Ureter (tissue), 1 donor: ENCODE measurements at regions not wholly inside any gene's neighbourhood (a gene's known extent, or its start where the extent isn't known, plus 50 kb on each side); places are given as distances from the start of the nearest gene placed in this dataset.
"Not testable (repeated sequence)": the region's sequence is repeated elsewhere in the genome, so short reads cannot be mapped to it uniquely, and the experiment has no call there.

Experiments used
- DNase-seq: peaks from one replicate; pipeline ENCODE4 v3.0.0-alpha.2; 2020; ENCODE audit warnings: low spot score
- donor health status: DM: yes; HTN: yes; CAD: no.

DNA sequence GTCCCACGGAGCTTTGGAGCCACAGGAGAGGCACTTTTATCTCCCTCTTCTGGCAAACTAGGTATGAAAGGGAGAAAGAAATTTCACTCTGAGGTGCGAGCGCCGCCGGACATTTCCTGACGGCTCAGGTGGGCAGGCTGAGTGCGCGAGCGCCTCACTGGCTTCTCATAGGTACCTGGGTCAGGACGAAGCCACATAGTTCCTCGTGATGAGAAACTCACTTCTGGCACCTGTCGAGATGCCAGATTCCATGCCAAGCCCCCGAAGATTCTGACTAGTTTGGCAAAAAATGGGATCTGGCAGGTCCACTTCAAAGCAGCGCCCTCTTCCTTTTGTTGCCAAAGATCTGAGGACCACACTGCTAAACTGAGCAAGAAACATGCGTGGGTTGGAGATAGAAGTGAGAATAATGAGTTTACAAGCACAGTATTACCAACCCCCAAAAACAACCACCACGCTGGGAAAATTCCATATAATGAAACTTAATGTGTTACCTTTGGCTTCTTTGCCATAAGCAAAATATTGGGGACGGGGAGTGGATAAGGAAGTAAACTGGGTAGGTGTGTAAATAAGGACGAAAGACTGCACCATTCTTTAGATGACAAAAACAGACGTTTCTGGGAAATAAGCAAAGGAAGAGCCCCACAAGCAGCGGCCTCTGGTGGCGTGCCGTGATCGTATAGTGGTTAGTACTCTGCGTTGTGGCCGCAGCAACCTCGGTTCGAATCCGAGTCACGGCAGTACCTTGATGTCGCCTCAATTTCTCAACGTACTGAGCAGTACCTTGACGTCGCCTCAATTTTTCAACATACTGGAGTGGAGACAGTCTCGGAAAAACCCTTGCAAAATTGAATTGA lies 89.8 kb upstream of the PRSS16 start:
- DNase-seq, result peak; percentile 73

DNA sequence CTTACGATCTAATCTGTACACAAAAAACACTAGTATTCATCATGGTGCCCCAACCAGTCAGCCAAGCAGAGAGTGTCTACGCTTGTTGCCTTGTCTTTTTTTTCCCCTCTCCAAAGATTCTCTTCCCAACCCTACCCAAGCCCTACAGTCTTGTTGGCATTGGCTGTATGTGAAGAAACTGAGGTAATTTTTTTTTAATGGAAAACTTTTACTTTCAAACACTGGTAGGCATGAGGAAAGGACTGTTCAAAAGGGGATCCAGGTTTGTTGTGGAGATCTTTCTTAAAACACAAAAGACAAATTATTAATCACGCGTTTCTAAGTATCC lies 89.2 kb upstream of the PRSS16 start:
- no peak for DNase-seq

DNA sequence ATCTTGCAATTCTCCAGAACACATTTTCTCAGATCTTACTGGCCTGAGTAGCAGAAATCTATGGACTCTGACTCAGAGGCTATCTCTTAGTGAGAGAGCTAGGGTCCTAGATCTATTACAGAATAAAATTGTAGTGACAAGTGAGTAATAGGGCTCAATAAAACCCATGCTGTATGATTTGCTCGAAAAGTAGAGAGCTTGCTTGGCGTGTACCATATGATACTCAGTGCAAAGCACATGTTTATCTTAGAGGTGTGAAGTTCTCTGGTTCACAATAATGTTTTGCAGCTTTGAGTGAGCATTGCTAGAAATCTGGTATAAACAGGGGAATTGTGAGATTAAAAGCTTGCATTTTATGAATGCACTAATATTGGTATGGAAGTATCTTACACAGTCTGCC lies 87.8 kb upstream of the PRSS16 start:
- DNase-seq, result no peak

DNA sequence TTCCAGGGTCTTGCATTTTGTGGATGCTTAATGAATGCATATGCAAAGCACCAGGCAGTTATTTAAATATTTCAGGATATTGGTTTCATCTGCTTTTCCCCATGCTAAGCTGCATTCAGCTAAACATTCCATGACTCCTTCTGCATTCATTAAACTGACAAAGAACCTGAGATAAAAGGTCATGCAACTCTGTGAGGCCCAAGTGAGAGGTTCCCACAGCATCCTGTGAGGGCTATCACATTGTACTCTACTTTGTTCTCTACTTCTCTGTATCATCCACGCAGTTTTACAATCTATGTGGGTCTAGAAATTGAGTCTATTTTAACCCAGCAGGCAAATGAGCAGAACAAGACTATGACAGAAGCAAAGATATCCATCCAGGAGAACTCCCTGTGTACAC lies 86.4 kb upstream of the PRSS16 start:
- no peak for DNase-seq

DNA sequence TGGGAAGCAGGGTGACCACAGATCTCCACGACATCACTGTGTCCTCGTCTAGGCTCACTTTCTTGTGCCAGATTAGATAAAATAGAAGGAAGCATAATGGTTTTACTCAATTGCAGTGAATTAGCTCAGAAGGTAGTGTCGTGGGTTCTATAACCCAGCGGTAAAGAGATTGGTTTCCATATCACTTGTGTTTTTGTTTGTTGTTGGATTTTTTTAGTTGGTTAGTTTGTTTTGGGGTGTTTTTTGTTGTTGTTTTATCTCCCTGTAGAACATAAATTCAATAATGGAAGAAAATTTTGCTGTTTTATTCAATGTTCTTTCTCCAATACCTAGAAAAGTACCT lies 85.9 kb upstream of the PRSS16 start:
- DNase-seq, result no peak

DNA sequence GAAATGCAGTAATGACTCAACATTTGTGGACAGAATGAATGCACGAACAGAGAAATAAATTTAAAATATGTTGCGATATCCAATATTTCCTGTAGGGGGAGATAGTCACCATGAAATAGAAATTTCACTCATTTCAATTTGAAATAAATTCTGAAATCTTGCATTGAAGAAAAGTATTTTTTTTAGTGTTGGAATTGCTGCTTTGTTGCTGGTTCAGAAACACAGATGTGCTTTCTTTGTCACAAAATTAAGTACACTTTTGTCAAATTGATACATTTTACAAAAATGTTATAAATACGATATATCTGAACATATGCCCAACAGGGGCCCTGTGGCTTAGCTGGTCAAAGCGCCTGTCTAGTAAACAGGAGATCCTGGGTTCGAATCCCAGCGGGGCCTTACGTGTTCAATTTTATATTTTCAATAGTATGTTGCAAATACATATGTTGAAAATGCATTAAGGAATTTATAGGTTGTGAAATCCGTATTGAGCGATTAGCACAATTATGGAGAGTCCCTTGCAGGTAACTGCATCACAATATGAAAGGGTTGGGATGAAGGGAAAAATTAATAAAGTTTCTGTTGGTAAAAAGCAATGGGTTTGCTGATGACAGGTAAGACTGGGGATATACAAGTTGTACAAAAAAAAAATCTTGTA lies 85.4 kb upstream of the PRSS16 start:
- DNase-seq, result no peak

DNA sequence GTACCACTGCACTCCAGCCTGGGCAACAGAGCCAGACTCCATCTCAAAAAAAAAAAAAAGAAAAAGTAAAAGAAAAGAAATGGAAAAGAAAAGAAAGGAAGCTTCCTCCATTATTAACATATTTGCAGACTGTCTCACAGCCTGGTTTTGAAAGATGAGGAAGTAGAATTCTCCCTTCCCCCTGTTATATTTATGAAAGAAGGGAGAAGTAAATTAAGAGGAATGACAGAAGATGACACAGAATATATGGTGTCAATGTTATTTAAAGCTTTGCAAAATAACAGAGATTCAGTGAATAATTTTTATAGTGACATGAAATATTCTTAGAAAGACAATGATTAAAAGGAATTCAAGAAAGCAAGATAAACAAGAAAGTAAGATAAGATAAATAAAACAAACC lies 83.7 kb upstream of the PRSS16 start:
- no peak for DNase-seq

DNA sequence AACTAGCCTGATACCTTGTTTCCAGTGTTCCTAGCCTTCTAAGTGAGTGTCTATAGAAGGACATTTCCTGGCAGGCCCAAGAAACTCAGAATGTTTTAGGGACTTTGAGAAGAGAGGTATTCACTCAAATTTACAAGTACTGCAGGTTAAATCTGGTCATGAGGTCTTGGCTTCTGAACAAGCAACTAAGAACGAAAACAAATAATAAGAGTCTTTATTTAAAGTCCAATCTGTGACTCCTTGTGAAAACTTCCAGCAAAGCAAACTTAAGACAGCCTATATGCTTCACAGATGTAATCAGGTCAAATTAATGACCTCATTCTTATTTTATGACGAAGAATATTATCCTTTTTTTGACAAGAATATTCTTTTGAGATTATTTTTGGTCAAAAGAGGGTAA lies 79.4 kb upstream of the PRSS16 start:
- no peak for DNase-seq

DNA sequence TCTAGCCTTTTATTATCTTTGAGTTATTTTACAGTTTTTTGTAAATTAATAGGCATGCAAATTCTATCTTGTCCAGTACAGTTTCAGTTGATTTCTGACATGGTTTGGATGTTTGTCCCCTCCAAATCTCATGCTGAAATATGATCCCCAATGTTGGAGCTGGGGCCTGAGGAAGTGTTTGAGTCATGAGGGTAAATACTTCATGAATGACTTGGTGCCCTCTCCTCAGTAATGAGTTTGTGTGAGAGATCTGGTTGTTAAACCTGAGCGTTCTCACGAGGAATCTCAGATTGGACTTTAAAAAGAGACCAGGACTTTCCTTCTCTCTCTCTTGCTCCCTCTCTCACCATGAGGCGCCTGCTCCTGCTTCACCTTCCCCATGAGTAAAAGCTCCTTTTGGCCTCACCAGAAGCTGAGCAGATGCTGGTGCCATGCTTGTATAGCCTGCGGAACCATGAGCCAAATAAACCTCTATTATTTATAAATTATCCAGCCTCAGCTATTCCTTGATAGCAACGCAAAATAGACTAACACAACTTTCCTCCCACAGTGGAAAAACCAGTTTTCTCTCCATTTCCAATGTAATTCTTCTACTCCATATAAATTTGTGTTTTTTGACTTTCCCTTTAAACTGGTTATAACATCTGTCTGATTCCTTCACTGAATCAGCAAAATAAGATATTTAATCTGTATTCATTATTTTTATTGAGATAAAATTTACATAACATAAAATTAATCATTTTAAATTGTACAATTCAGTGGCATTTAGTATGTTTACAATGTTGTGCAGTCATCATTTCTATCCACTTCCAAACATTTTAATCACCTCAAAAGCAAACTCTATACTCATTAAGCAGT lies 78.7 kb upstream of the PRSS16 start:
- DNase-seq, result no peak

DNA sequence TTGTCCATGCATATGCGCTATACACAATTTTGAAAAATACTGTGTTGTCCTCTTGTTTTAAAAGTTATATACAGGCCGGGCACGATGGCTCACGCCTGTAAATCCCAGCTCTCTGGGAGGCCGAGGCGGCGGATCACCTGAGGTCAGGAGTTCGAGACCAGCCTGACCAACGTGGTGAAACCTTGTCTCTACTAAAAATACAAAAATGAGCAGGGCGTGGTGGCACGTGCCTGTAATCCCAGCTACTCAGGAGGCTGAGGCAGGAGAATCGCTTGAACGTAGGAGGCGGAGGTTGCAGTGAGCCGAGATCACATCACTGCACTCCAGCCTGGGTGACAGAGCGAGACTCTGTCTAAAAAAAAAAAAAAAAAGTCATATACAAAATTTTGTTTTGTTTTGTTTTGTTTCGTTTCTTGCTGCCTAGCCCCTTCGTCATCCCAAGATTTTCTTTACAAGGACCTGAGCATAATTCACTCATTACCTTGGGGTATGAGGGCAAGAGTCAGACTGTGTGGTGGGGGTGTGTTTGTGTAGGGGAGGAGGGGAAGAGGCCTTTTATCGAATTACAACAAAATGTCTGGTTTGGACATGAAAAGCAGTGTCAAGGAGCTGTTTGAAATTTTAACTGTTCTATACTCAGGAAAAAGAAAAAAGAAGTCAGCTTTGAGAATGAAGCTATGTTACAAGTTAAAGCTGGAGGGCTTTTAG lies 74.8 kb upstream of the PRSS16 start:
- not testable (repeated sequence) for DNase-seq

DNA sequence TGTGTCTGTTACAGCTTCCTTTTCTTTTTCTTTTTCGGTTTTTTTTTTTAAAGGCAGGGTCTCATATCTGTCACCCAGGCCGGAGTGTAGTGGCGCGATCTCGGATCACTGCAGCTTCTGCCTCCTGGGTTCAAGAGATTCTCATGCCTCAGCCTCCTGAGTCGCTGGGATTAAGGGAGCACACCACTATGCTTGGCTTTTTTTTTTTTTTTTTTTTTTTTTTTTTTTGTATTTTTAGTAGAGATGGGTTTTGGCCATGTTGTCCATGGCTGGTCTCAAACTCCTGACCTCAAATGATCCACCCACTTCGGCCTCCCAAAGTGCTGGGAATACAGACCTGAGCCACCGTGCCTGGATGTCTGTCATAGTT lies 74.3 kb upstream of the PRSS16 start:
- DNase-seq, result not testable (repeated sequence)

DNA sequence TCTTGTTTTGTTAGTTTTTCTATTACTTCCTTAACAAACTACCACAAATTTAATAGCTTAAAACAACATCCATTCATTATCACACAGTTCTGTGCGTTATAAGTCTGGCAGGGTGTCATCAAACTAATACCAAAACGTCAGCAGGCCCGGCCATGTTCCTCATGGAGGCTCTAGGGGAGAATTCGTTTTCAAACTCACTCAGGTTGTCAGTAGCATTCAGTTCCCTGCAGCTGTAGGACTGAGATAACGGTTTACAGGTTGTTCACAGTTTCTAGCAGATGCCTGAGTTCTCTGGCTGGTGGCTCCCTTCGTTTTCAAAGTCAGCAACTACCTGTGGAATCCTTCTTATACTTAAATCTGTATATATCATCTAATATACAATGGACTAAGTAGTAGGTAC lies 72.5 kb upstream of the PRSS16 start:
- no peak for DNase-seq

DNA sequence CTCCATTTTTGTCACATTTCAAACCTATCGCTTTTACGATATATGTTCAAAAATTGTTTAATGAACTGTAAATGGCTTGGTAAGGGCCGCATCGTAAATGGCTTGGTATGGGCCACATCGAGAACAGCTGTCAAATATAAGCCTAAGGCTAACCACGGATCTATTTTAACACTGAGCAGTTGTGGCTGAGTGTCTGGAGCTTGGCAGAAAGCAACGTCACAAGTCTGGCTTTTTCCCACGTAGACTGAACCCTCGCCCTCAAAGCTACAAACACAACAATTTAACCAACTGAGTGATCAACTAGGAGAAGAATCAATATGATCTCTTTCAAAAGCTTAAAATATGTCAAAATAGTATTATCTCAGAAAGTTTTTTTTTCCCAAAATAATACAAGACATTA lies 71.4 kb upstream of the PRSS16 start:
- no peak for DNase-seq

DNA sequence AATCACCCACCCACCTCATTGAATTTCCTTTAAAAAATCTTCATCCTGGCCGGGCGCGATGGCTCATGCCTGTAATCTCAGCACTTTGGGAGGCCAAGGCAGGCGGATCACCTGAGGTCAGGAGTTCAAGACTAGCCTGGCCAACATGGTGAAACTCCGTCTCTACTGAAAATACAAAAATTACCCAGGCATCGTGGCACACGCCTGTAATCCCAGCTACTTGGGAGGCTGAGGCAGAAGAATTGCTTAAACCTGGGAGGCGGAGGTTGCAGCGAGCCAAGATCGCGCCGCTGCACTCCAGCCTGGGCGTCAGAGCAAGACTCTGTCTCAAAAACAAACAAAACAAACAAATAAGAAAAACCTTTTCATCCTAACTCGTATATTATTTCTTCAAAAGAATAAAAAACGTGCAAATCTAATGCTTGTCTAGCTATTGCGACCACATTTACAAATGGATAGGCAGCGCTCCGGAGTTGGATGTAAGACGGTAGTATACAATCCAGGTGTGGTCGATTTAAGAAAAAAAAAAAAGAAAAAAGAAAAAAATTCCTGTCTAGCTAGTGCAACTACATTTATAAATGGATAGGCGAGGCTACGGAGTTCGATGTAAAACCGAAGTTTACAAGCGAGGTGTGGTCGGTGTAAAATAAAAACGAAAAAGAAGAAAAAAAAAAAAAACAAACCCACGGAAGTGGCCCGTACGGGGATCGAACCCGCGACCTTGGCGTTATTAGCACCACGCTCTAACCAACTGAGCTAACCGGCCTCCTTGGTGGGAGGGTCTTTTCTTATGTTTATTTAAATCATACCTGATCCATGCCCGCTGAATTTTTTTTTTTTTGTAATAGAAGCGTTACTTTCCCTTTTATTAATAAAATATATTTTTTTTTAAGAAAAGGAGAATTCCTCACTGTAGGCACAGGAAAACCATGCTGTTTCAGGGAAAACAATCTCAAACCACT lies 70.7 kb upstream of the PRSS16 start:
- DNase-seq, result peak; percentile 62

DNA sequence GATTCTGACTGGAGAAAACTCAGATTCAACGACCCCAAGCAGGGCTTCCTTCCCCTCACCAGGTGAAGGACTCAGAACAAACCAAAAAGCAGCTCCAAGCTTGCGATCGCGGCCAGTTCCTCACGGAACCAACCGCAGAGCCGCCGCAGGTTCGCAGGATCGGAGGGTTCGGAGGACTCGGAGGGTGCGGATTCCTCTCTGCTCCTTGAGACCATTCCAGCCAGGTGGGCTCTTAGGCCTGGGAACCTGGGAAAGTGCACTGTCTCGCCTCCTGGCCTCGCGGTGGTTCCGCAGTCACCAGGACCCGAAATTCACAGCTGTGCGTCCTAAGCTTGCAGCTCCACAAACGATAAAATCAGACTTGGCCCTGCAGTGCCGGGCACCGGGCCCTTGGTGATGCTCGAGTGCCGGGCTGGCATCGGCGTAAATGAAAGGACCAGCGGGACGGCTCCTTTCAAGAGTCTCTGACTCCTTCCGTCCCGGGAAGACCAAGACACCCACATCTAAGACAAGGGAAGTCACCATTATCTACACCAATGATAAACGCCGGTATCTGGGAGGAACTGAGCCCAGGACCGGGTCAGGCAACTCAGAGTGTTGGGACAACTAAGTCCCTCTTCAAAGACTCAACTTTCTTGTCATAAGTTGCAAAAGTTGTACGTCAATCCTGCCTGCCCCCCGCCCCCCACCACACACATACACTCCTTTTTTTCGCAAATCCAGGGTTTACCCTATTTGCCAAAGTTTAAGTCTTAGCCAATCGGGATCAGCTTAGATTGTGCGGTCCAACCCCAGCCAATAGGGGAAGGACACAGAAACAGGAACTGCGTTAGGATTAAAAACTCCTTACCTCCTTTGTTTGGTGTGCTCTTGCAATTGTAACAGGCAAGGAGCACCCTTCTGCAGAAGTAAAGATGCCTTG lies 69.8 kb upstream of the PRSS16 start:
- peak; percentile 87 for DNase-seq

DNA sequence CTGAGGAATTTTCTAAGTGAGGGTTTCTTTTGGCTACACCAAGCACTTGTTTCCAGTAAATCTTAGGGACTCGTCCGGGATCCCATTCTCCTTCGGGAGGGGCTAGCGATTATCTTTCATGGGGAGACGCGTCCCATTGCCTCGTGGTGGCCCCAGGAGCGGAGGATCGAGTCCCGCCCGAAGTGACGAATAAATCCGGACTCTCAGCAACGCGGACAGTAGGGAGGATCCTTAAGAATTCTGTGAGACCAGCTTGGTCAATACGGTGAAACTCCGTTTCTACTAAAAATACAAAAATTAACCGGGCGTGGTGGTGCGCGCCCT lies 69.1 kb upstream of the PRSS16 start:
- no peak for DNase-seq

DNA sequence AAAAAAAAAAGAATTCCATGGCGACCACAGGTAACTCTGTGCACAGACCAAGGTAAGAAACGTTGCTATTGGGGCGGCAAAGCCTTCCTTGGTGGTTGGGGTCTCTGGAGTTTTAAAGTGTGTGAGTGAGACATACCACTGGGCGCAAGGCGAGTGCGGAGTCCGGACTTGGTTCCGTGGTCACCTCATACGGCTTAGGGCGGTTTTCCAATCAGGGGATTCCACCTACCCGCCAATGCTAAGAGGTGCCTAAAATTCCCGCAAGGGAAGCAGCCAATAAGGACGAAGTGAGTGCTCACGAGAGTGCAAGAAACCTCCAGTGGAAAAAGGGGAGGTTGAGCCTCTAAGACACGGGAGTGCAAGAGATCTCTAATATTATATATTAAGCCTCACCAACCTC lies 68.6 kb upstream of the PRSS16 start:
- no peak for DNase-seq

DNA sequence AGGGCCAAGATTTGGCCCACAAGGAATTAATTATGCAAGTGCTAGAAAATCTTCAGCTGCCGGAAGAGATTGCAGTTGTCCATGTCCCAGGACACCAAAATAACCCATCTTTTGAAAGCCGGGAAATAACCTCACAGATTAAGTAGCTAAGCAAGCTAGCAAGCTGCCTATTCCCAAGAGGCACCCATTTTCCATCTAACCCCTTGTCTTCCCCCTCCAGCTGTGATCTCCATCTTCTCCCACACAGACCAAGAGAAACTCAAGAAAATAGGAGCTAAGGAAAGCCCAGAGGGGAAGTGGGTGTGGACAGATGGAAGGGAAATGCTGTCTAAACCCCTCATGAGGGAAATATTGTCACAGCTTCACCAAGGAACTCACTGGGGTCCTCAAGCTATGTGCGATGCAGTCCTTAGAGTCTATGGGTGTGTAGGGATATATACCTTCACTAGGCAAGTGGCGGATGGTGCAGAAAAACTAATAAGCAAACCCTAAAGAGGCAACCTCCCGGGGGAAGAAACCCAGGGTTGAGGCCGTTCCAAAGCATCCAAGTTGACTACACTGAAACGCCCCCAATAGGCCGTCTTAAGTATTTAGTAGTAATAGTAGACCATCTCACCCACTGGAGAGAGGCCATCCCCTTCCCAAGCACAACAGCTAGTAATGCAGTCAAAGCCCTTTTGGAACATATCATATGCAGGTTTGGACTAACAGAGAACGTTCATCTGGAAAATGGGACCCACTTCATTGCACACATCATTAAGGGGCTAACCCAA lies 64.3 kb upstream of the PRSS16 start:
- DNase-seq, result no peak
